HG03280 (cell line): ENCODE measurements at regions not wholly inside any gene's neighbourhood (a gene's known extent, or its start where the extent isn't known, plus 50 kb on each side); places are given as distances from the start of the nearest gene placed in this dataset.
"Not testable (repeated sequence)": the region's sequence is repeated elsewhere in the genome, so short reads cannot be mapped to it uniquely, and the experiment has no call there.

Source experiments
- ATAC-seq: cut with Tn5 transposase; IDR thresholded peaks from one replicate; pipeline ENCODE4 v1.9.1; 2021; ENCODE audit warnings: mild to moderate bottlenecking, moderate library complexity; ENCODE audit not compliant: unreplicated experiment

GRCh38 chr6:84902354-84902928 is 138.0 kb upstream of the TBX18 start:
- ATAC-seq = no peak

GRCh38 chr6:84897988-84898594 is 133.7 kb upstream of the TBX18 start:
- ATAC-seq = no peak

GRCh38 chr6:84897011-84897410 is 132.6 kb upstream of the TBX18 start:
- ATAC-seq = no peak

- ATAC-seq = no peak
Observed at GRCh38 chr6:84892671-84893070, 128.3 kb upstream of the TBX18 start.

- no peak for ATAC-seq
Observed at GRCh38 chr6:84882768-84883766, 118.7 kb upstream of the TBX18 start.

GRCh38 chr6:84879385-84879784 is 115.0 kb upstream of the TBX18 start:
- not testable (repeated sequence) for ATAC-seq

- no peak for ATAC-seq
Observed at GRCh38 chr6:84877515-84878210, 113.3 kb upstream of the TBX18 start.

- no peak for ATAC-seq
Observed at GRCh38 chr6:84876723-84877514, 112.5 kb upstream of the TBX18 start.

GRCh38 chr6:84872996-84873723 is 108.8 kb upstream of the TBX18 start:
- no peak for ATAC-seq

- ATAC-seq = no peak
Observed at GRCh38 chr6:84871925-84872324, 107.5 kb upstream of the TBX18 start.

- ATAC-seq = no peak
Observed at GRCh38 chr6:84870672-84871071, 106.3 kb upstream of the TBX18 start.

GRCh38 chr6:84868149-84868548 is 103.8 kb upstream of the TBX18 start:
- ATAC-seq = no peak

- no peak for ATAC-seq
Observed at GRCh38 chr6:84867521-84867920, 103.1 kb upstream of the TBX18 start.

GRCh38 chr6:84866715-84867114 is 102.3 kb upstream of the TBX18 start:
- ATAC-seq = no peak

GRCh38 chr6:84865372-84865771 is 101.0 kb upstream of the TBX18 start:
- not testable (repeated sequence) for ATAC-seq

GRCh38 chr6:84862843-84863242 is 98.4 kb upstream of the TBX18 start:
- ATAC-seq = no peak

GRCh38 chr6:84860920-84861319 is 96.5 kb upstream of the TBX18 start:
- no peak for ATAC-seq

- ATAC-seq = no peak
Observed at GRCh38 chr6:84860509-84860908, 96.1 kb upstream of the TBX18 start.

- no peak for ATAC-seq
Observed at GRCh38 chr6:84854811-84855400, 90.5 kb upstream of the TBX18 start.
